Lung microvascular endothelial cell (primary cell): ENCODE measurements at regions not wholly inside any gene's neighbourhood (a gene's known extent, or its start where the extent isn't known, plus 50 kb on each side); places are given as distances from the start of the nearest gene placed in this dataset.

Experiments
- DNase-seq, 2 donors: peaks; one replicate each; pipeline versions ENCODE4 v3.0.0 to v3.0.0-alpha.2; 2010; ENCODE audit warnings: low read depth in 2 of 2

- no peak for DNase-seq
Measured at GRCh38 chr10:118501171-118501570, 94.3 kb downstream of the PRLHR start.

- no peak for DNase-seq
Measured at GRCh38 chr10:118500477-118501104, 94.9 kb downstream of the PRLHR start.

GRCh38 chr10:118499186-118499585, 96.3 kb downstream of the PRLHR start:
- DNase-seq, result no peak

- no peak for DNase-seq
Measured at GRCh38 chr10:118498623-118499022, 96.8 kb downstream of the PRLHR start.

GRCh38 chr10:118497227-118497626, 98.2 kb downstream of the PRLHR start:
- DNase-seq, result no peak

- no peak for DNase-seq
Measured at GRCh38 chr10:118496525-118496924, 98.9 kb downstream of the PRLHR start.

- DNase-seq, result no peak
Measured at GRCh38 chr10:118495499-118495898, 99.9 kb downstream of the PRLHR start.

- DNase-seq, result no peak
Measured at GRCh38 chr10:118491055-118491454, 104.4 kb downstream of the PRLHR start.

- no peak for DNase-seq
Measured at GRCh38 chr10:118488710-118489497, 106.5 kb downstream of the PRLHR start.

GRCh38 chr10:118485641-118486040, 109.8 kb downstream of the PRLHR start:
- DNase-seq, result no peak

GRCh38 chr10:118484152-118484871, 111.1 kb downstream of the PRLHR start:
- no peak for DNase-seq

GRCh38 chr10:118483496-118483895, 112.0 kb downstream of the PRLHR start:
- no peak for DNase-seq

- DNase-seq, result no peak
Measured at GRCh38 chr10:118482393-118483331, 112.8 kb downstream of the PRLHR start.

- DNase-seq, result no peak
Measured at GRCh38 chr10:118481871-118482270, 113.6 kb downstream of the PRLHR start.

- DNase-seq, result no peak
Measured at GRCh38 chr10:118475214-118475613, 120.2 kb downstream of the PRLHR start.

GRCh38 chr10:118474111-118474510, 121.3 kb downstream of the PRLHR start:
- no peak for DNase-seq

GRCh38 chr10:118473305-118473960, 122.0 kb downstream of the PRLHR start:
- DNase-seq, result no peak

GRCh38 chr10:118472415-118473304, 122.8 kb downstream of the PRLHR start:
- no peak for DNase-seq

GRCh38 chr10:118471863-118472262, 123.6 kb downstream of the PRLHR start:
- no peak for DNase-seq

- DNase-seq, result no peak
Measured at GRCh38 chr10:118470470-118470869, 125.0 kb downstream of the PRLHR start.
